ENCODE measurements at regions not wholly inside any gene's neighbourhood (a gene's known extent, or its start where the extent isn't known, plus 50 kb on each side); places are given as distances from the start of the nearest gene placed in this dataset.

- Histone ChIP-seq H2AFZ (ENCODE audit: low read depth, low read length) (no peak overlapping the region), H3K9me3 (replicated peaks; ENCODE audit: control insufficient read depth, insufficient read depth, low read length) (no peaks in the 10 kb centered on the region), H3K27ac (ENCODE audit: insufficient read depth, low read depth, low read length) (no peak overlapping the region), H3K79me2 (ENCODE audit: control insufficient read depth, insufficient read depth, low read length) (no peaks in the 10 kb centered on the region), H3K4me2 (ENCODE audit: insufficient read depth, low read length) (no peak overlapping the region), H3K27me3 (ENCODE audit: control insufficient read depth in 2 of 2, insufficient read depth in 2 of 2, low read length in 2 of 2) (no peaks in the 10 kb centered on the region), H3K4me3 (replicated peaks in 1 of 3; ENCODE audit: insufficient read depth in 1 of 3, low read depth in 1 of 3, low read length in 3 of 3) (no peak overlapping the region), H3K9ac (replicated peaks; ENCODE audit: extremely low read depth, insufficient read depth, low read length) (no peak overlapping the region), H3K4me1 (ENCODE audit: control insufficient read depth, extremely low read depth, insufficient read depth, low read length) (no peaks in the 10 kb centered on the region), H3K36me3 (ENCODE audit: control insufficient read depth in 2 of 2, extremely low read depth in 1 of 2, insufficient read depth in 2 of 2, low read length in 2 of 2) (no peaks in the 10 kb centered on the region), H4K20me1 (replicated peaks; ENCODE audit: control insufficient read depth, extremely low read depth, insufficient read depth, low read length) (no peaks in the 10 kb centered on the region), H3K9me1 (replicated peaks; ENCODE audit: control insufficient read depth, extremely low read depth, insufficient read depth, low read length) (no peaks in the 10 kb centered on the region)
- TF ChIP-seq POLR2AphosphoS5 (IDR thresholded peaks at IDR 0.05; ENCODE audit: insufficient read depth, low read depth, low read length) (no peak), GATA2 (IDR thresholded peaks at IDR 0.05; ENCODE audit: insufficient read depth, insufficient read length, low read depth, low read length) (no peak), MAX (IDR thresholded peaks at IDR 0.05; ENCODE audit: insufficient read depth, insufficient read length) (no peak), CTCF (IDR thresholded peaks at IDR 0.05; ENCODE audit: extremely low read depth in 1 of 2, insufficient read depth in 1 of 2, low read depth in 1 of 2, low read length in 2 of 2) (no peak), POLR2A (IDR thresholded peaks at IDR 0.05; ENCODE audit: low read depth, low read length) (no peak), EZH2 (IDR thresholded peaks at IDR 0.05; ENCODE audit: borderline replicate concordance, low read depth, low read length, severe bottlenecking) (no peak), FOS (IDR thresholded peaks at IDR 0.05; ENCODE audit: borderline replicate concordance, insufficient read depth, low read length) (no peak), JUN (IDR thresholded peaks at IDR 0.05; ENCODE audit: borderline replicate concordance, insufficient read depth, insufficient read length, low read depth) (no peak), MYC (IDR thresholded peaks at IDR 0.05; ENCODE audit: low read depth, low read length) (no peak)
- no peak for DNase-seq (ENCODE audit: low read depth, low spot score)
- FAIRE-seq = no peak
- dilution Hi-C loops (cut with MboI; ENCODE audit: extremely low pct_ligation_motif_present, low sequenced_read_pairs) = no loop called here
- ChIA-PET POLR2A (no interaction called here), CTCF (no interaction called here)
- intact Hi-C loops (cut with micrococcal nuclease) = no loop called here
- no TSS peak for BruUV-seq (replicated peaks)
Observed at GRCh38 chr16:51224317-51224716, 73.2 kb upstream of the SALL1 start.

Measured in endothelial cell of umbilical vein (primary cell).